HG02642 (cell line): ENCODE measurements at regions not wholly inside any gene's neighbourhood (a gene's known extent, or its start where the extent isn't known, plus 50 kb on each side); places are given as distances from the start of the nearest gene placed in this dataset.

Experiments
- ATAC-seq: cut with Tn5 transposase; IDR thresholded peaks from one replicate; pipeline ENCODE4 v1.9.1; 2021; ENCODE audit warnings: mild to moderate bottlenecking; ENCODE audit not compliant: unreplicated experiment, poor library complexity

- ATAC-seq: peak; percentile 95
Measured at GRCh38 chr4:56757821-56758411, 63.6 kb downstream of the SPINK2 start.

DNA sequence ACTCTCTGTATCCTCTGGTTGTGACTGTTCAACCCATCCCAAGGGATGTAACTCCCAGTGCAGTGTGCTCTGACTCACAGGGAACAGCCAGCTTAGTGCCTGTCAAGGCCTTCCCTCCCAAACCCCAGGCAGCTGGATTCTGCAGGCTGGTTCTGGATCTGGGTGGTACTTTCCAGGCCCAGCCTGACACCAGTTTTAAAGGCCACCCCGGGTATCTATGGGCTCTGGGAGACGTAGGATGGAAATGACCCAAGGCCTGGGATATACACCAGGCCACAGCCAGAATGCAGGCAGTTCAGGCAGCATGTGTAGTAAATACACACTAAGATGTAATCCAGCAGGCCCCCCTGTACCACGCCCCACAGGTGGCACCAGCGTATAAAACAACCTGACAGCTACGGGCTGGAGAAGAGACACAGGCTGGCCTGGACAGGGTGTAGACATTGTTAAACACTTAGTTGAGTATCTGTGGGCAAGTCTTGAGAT is 64.2 kb downstream of the SPINK2 start:
- ATAC-seq: peak; percentile 52

- no peak for ATAC-seq
Measured at GRCh38 chr4:56755901-56756300, 65.6 kb downstream of the SPINK2 start.

GRCh38 chr4:56752985-56753384 is 68.5 kb downstream of the SPINK2 start:
- no peak for ATAC-seq

GRCh38 chr4:56750231-56750630 is 69.1 kb upstream of the HOPX start:
- no peak for ATAC-seq

DNA sequence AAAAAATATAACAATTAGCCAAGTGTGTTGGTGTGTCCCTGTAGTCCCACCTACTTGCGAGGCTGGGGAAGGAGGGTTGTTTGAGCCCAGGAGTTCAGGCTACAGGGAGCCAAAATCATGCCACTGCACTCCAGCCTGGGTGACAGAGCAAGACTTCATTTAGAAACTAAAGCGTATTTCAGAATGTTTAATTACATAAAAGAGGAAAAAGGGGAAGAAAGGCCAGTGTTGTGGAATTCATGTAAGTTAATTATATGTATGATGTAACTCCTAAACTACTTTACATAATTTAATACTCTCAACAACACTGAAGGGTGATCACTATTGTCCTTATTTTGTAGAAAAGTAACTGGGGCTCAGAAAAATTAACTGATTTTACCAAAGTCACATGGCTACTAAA is 67.2 kb upstream of the HOPX start:
- no peak for ATAC-seq

GRCh38 chr4:56746639-56747038 is 65.5 kb upstream of the HOPX start:
- ATAC-seq: no peak

- no peak for ATAC-seq
Measured at GRCh38 chr4:56745042-56745441, 63.9 kb upstream of the HOPX start.

DNA sequence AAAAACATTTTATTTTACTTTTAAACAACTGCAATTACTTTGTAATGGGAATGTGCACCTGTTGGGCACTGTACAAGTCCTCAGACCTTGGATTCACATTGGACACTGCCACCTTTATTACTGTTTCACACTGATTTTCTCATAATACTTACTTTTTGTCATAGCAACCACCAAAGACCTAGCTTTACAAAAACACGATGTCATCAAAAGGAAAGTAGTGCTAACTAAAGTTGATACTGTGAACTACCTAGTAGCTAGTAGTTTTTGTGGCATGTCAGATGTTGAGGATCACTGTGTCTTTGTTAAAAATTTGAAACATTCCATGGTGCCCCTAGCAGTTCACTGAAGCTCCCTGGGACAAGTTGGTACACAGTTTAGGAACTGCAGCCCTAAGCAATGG is 62.9 kb upstream of the HOPX start:
- ATAC-seq: no peak

DNA sequence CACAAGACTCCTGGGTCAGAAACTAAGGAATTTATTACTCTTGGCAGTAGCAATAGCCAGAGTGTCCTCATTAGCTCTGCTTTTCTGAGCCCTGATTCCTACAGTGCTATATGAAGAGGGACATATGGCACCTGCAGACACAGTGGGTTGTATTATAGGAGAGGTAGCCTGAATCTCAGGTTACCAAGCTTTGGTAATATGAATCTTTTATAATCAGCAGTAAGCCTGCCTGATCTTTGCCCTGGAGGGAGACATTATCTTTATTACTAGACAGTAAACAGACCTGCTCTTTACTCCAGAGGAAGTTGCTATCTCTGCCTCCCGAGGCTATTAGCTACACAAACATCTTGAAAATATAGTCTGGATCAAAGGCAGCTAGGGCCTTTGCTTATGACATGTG is 62.5 kb upstream of the HOPX start:
- ATAC-seq: no peak

DNA sequence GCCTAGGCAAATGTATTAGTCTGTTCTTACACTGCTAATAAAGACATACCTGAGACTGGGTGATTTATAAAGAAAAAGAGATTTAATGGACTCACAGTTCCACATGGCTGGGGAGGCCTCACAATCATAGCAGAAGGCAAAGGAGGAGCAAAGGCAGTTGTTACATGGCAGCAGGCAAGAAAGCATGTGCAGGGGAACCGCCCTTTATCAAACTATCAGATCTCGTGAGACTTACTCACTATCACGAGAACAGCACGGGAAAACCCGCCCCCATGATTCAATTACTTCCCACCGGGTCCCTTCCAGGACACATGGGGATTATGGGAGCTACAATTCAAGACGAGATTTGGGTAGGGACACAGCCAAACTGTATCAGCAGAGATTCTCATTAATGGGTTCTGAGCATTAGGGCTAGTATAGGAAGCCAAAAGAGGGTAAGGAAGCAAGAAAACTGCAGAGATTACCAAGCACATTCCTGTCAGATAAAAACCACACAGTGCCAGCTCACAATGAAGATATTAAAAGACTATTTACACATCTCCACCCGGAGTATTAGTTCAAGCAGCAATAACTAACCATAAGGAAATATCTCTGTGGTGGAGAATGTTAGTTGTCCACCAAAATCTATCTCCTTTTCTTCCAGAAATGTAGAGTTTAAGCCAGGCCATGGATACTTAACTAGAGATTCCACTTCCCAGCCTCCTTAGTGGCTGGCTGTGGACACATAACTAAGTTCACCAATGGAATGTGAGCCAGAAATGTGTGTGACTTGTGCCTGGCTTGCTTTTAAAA is 61.2 kb upstream of the HOPX start:
- no peak for ATAC-seq

DNA sequence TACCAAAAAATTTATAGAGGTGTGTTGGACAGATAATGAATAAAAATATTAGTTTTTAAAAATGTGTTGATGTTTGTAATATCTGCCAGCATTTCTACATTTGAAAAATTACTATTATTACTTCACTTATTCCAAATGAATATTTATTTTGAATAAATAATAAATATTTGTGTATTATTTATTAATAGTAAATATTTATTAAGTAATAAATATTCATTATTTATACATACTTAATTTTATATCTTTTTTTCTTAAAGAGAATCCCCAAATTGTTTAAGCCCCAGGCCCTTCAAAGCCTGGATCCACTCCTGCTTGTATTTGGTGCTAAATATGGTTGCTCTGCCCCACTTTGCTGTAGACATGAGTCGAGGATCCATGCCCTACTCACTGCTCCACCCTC is 60.5 kb upstream of the HOPX start:
- no peak for ATAC-seq

- no peak for ATAC-seq
Measured at GRCh38 chr4:56739066-56739777, 58.1 kb upstream of the HOPX start.

- ATAC-seq: no peak
Measured at GRCh38 chr4:56737666-56738065, 56.6 kb upstream of the HOPX start.

DNA sequence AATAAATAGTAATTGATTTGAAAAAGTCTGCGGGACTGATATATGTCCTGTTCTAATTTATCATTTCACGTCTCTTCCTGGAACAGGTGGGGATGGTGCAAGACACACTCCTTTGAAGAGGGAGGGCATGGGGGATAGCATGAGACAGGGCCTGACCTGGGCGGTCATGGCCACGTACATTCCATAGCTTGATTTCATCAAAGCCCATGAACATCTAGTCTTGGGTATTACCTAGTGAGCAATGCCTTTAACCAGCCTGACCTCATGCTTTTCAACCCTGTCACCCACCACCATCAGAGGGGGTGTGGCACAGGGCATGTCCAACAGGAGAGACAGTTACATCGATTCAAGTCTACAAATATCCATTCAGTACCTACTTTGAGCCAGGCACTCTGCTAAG is 52.3 kb upstream of the HOPX start:
- no peak for ATAC-seq

DNA sequence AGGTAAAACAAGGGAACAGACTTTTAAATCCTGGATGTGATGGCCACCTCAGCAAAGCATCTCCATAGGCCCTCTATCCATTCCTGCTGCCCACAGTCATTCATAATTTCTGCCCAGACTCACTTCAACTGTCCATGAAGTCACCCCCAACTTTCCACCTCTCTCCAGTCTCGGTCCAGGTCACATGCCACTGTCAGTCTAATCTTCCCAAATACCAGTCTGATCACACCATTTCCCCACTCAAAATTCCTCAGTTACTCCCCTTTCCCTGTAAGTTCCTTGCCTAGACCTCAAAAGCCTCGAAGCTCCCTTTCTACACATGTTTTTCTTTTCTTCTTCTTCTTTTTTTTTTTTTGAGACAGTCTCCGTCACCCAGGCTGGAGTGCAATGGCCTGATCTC is 51.2 kb upstream of the HOPX start:
- ATAC-seq: no peak

DNA sequence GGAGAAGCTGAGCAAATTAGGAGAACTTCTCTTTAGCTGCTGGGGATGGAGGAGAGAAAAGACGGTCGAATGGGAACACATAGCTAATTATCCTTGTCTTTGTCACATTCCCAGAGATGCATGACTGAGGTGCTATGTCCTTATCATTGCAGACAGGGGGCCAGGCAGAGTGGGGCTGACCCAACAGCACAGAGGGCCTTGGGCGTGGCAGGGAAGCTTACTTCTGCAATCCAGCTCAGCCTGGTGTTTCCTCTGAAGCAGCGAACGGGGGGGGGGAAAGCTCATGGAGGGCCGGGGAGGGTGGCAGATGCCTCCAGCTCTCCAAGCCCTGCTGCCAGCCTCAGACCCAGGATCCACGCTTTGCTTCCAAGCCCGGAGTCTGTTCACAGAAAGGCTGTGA is 50.8 kb upstream of the HOPX start:
- no peak for ATAC-seq
